GM18517 (cell line): ENCODE measurements at regions not wholly inside any gene's neighbourhood (a gene's known extent, or its start where the extent isn't known, plus 50 kb on each side); places are given as distances from the start of the nearest gene placed in this dataset.

ENCODE experiments used
- ATAC-seq: cut with Tn5 transposase; IDR thresholded peaks from one replicate; pipeline ENCODE4 v1.9.1; 2021; ENCODE audit warnings: mild to moderate bottlenecking, moderate library complexity; ENCODE audit not compliant: unreplicated experiment

GRCh38 chr2:180325416-180326120, 318.5 kb upstream of the CWC22 start:
- ATAC-seq = no peak

DNA sequence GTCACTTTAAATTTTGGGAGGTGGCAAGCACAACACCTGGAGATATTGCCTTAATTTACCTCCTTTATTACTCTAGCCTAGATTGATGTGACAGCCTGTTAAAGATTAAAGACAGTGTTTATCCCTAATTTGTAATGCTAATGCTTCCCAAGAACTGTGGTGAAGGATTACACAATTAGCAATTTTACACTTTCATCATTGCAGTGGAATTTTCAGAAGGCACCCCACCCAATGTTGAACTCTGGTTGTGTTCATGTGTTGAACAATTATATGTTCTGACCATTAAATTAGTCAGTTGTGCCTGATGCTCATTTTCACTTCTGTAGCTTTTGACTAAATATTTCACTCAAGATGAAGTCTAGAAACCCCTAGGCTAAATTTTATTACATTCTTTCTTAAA, 317.1 kb upstream of the CWC22 start:
- no peak for ATAC-seq

DNA sequence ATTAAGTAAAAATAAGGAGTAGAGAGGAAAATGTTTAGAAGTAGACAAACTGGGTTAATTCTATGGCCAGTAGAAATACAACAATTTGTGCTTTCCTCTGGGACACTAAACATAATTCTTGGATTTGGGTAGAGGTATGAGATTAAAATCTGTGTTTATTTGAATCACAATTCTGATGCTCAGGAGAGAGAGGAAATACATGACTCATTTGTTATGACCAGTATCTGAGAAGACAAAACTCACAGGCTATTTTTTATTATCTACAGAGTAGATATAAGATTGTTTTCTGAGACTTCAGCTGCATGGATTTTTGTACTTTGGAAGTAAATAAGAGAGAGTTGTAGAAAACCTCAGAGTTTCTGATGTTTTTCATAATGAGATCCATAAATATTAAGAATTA, 315.7 kb upstream of the CWC22 start:
- no peak for ATAC-seq

GRCh38 chr2:180319586-180320405, 312.7 kb upstream of the CWC22 start:
- peak; percentile 90 for ATAC-seq

DNA sequence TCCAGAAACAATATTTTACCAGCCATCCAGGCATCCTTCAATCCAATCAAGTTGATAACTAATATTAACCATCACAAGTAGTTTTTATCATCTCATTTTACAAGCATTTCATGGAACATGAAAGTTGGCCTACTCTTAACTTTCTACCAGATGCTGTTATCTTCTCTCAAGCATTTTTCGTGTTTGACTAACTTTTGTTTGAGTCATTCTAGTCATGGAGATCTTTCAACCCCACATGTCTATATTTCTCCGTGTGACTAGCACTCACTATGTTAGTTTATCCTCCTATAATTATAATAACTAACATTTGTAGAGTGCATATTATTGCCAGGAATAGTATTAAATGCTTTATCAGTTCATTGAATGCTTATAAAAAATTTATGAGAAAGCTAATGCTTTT, 307.0 kb upstream of the CWC22 start:
- ATAC-seq = no peak

GRCh38 chr2:180312542-180312941, 305.4 kb upstream of the CWC22 start:
- no peak for ATAC-seq

GRCh38 chr2:180307096-180307495, 300.0 kb upstream of the CWC22 start:
- ATAC-seq = no peak

DNA sequence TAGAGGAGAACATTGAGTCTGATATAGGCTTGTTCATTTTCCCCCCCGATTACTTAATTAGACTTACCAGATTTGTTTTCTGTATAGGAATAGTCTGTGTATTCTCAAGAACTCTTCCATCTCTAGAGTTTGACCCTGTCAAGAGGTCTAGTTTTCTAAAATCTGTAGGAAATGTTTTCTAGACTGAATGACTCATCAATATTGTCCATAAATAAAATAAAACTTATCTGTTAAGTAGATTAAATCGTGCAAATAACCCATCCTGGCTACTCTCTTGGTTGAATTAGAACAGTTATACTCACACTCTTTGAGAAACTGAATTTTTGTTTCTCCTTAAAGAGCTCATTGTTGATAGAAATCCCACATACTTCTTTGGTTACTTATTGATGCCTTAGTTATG, 299.2 kb upstream of the CWC22 start:
- ATAC-seq = no peak

DNA sequence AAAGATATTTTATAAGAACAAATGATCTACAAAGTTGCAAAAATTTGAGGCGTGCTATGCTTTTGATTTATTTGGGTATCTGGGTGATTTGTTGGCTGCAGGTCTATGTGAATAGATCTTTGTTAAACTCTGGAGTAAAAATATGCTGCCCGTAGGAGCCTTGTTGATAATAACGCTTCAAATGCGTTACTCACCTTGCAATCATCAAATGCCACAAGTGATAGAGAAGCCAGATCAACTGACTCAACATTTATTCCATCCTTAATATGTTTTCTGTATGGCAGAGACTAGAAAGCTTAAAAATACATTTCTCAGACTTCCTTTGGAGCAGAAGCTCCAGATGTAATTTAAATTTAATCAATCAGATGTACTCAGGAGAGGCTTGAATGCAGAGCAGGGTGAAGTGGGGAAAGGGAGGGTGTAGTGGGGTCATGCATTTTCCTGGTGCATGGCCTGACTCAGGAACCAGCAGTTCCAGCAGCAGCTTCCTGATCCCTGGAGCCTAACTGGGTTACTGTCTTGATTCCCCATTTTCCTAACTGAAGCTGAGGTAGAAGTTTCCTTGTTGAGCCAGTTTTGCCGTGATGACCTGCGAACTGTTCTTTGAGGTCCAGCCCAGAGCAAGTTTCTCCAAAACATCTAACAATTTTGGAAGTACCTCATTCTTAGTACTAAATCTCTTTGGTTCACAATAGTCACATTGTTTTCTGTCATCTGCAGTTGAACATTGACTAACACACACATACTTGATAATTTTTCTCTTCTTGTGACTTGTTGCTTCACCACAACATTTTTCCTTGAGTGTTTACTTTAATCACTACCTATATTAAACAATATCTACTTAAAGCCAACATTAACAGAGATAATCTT, 284.7 kb upstream of the CWC22 start:
- no peak for ATAC-seq

DNA sequence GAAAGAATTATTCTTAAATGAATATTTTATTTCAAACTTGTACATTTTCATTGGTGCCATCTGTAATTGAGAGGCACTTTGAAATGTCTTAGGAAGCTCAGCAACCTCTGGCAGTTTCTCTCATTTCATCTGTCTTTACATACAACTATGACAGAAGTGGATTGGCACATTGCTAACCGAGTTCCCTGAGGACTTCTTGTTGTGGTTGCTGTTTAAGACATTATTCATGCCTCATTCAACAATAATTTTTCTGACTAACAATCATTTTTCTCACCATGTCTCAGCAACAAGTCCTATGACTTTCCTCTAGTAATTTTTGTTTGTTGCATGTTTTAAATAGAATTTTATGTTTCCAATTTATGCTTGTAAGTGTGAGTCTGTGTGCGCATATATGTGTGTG, 284.0 kb upstream of the CWC22 start:
- ATAC-seq = no peak

- no peak for ATAC-seq
These were observed 282.5 kb upstream of the CWC22 start for GRCh38 chr2:180289627-180290026.

GRCh38 chr2:180279581-180279980, 272.5 kb upstream of the CWC22 start:
- no peak for ATAC-seq

DNA sequence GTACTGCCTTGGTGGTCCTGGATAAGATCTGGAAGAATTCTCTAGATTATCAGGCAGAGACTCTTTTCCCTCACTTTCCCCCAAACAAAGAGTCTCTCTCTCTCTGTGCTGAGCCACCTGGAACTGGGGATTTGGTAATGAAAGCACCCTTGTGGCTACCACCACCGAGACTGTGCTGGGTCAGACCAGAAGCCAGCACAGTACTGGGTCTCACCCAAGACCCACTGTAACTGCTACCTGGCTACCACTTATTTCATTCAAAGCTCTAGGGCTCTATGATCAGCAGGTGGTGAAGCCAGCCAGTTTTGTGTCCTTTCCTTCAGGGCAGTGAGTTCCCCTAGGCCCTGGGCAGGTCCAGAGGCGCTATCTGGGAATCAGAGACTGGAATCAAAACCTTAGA, 269.6 kb upstream of the CWC22 start:
- no peak for ATAC-seq

GRCh38 chr2:180268006-180268405, 260.9 kb upstream of the CWC22 start:
- ATAC-seq = no peak

DNA sequence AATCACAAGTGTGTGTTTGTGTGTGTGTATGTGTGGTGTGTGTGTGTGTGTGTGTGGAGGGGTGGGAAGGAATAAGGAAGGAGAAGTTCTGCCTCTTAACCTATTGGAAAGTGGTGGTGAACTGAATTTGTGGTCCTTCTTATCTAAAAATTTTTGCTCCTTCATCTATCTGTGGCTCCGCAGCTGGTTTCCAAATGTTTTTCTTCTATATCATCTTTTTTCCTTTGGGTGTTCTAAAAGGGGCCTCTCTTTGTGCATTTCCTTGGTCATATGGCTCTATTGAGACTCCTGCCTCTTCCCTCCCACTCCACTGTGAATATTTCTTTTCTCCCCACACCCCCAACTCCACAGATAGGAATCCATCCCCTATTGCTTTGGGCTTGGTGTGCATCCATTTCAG, 254.9 kb upstream of the CWC22 start:
- no peak for ATAC-seq

DNA sequence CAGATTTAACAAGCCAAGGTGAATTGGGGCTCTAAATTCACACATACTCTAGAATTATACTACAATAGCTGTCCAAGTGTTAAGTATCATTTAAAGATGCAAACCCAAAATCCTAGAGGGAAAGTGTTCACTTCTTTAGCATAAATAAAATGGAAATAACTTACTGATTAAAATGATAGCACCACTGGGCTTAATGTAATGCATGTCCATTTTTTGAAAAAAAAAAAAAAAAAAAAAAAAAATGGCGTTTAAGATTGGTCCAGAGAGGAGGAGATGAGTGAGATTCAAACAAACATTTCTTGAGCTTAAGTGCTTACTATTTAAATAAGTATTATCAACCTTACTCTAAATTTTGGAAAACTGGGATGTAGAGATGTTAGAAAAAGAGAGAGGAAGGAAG, 251.5 kb upstream of the CWC22 start:
- no peak for ATAC-seq

DNA sequence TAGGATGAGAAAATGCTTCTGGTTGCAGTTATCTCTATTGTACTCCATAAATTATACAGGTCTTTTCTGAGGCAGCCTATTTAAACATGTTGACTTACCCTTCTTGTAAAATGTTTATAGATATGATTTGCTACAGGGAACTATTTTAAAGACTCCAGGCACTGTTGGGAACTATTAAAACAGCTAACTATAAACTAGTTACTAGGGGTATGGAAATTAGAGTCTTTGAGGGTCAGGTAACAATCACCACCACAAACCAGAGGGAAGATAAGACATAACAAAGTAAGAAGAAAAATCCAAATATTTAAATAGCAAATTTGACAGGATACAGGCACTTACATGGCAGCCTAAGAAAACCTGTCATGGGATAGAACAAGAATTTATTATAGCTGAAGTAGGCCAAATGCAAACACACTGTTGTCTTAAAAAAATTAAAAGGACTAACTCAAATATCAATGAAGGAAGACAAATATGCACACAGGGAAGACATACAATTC, 251.0 kb upstream of the CWC22 start:
- no peak for ATAC-seq

DNA sequence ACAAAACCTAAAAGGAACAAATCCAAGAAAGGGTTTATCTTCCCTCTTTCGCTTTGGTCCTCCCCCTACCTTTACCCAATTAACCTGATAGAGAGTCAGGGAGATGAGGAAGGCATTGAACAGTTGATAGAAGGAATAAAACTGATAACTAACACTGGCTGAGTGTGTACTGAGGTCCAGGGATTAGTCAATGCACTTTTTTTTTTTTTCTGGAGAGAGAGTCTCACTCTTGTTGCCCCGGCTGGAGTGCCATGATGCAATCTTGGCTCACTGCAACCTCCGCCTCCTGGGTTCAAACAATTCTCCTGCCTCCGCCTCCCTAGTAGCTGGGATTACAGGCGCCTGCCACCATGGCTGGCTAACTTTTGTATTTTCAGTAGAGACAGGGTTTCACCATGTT, 250.2 kb upstream of the CWC22 start:
- no peak for ATAC-seq

DNA sequence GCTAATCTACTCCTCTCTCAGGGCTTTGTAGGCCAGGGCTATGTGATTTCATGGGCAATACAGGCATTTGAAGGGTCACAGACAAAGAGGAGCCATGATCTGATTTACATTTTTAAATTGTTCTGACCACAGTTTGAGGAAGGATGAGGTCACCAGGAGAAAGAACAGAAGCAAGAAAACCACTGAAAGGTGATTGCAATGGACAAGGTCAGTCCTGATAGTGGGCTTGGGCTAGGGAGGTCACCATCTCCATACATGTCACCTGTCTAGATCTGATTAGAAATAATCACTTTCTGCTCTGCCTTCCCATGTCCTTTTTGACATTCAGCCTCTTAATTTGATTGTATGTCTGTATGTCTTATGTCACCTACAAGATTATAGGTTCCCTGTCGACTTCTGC, 248.9 kb upstream of the CWC22 start:
- no peak for ATAC-seq

- no peak for ATAC-seq
These were observed 247.8 kb upstream of the CWC22 start for GRCh38 chr2:180254872-180255271.

DNA sequence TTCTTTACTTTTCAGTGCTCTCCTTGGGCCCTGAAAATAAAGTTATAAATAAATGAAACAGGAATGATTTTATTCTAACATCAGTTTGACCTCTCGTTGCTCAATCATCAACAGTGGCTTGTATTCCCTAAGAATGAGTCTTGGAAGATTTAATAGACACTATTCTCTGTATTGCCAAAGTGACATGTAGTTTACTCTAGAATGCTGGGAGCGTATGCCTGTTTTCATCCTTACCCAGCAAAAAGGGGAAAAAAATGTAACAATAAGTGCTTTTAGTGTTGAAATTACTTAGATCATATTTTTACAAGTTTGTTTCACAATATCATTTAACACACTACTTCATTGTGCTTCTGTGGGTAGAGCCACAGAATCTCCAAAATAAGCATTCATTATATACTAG, 240.6 kb upstream of the CWC22 start:
- no peak for ATAC-seq
